ENCODE measurements at regions not wholly inside any gene's neighbourhood (a gene's known extent, or its start where the extent isn't known, plus 50 kb on each side); places are given as distances from the start of the nearest gene placed in this dataset.
A peak's percentile ranks its signal among the peaks of the same experiment; 100 is the strongest.

DNA sequence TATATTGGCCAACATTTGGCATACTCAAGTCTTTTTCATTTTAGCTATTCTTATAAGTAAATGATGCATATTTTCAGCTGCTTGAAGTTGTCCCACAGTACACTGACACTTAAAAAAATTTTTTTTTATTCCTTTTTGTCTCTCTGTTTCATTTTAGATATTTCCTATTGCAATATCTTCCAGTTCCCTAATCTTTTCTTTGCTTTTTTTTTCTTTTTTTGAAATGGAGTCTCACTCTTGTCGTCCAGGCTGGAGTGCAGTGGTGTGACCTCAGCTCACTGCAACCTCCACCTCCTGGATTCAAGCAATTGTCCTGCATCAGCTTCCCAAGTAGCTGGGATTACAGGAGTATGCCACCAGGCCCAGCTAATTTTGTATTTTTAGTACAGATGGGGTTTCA lies 217.4 kb upstream of the KRR1 start:
- TF ChIP-seq, protein P1, sequence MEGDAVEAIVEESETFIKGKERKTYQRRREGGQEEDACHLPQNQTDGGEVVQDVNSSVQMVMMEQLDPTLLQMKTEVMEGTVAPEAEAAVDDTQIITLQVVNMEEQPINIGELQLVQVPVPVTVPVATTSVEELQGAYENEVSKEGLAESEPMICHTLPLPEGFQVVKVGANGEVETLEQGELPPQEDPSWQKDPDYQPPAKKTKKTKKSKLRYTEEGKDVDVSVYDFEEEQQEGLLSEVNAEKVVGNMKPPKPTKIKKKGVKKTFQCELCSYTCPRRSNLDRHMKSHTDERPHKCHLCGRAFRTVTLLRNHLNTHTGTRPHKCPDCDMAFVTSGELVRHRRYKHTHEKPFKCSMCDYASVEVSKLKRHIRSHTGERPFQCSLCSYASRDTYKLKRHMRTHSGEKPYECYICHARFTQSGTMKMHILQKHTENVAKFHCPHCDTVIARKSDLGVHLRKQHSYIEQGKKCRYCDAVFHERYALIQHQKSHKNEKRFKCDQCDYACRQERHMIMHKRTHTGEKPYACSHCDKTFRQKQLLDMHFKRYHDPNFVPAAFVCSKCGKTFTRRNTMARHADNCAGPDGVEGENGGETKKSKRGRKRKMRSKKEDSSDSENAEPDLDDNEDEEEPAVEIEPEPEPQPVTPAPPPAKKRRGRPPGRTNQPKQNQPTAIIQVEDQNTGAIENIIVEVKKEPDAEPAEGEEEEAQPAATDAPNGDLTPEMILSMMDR (IDR thresholded peaks at IDR 0.05) = no peak
- H3K4me3 ChIP-seq = no peak overlapping the region
- no peak for DNase-seq (ENCODE audit: low spot score)
- H3K27ac ChIP-seq = no peak overlapping the region

DNA sequence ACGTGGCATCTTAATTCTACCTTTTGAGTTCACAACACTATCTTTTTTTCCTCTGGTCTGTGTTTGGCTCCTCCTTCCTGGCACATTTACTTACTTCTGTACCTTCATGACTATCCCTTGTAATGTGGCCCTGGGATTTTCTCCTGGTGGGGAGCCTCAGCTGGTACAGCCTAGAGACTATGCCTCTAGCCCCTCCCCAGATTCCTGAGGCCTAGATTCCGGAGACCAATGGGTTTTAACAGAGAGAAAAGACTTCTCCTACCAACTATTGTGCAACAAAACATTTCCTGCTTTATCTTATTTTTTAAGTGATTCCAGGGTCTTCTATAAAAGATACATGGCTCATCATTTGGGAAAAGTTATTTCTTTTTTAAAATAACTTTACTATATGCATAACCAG lies 216.2 kb upstream of the KRR1 start:
- Histone ChIP-seq H3K4me3 (no peak overlapping the region), H3K27ac (no peak overlapping the region)
- TF ChIP-seq, protein P1 (IDR thresholded peaks at IDR 0.05) = no peak
- DNase-seq (ENCODE audit: low spot score) = no peak

DNA sequence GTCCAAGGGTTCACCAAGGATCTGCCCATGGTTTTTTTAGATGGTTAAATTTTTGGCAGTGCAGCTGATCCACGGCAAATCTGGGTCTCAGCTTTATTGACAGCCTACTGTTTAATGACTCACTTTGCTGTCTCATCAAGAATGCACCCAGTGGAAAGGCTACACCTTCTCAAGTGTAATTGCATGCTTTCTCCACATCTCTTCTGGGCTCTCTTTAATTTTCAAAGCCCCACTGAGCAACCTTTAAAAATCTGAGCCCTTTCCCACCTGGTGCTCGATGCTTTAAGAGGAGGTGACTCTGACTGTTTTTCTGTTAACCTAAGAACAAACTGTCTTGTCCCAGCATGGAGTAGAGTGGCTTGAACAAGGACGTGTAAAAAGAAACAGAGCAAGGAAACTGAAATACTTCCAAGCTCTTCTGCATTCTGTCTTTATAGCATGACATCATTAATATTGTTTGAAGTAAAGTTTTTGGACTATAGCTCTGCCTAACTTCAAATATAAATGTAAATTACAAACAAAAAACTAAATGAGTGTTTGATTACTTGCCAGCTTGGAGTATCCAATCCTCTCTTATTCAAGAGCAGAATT lies 214.2 kb upstream of the KRR1 start:
- H3K27ac ChIP-seq = no peak overlapping the region
- no peak overlapping the region for H3K4me3 ChIP-seq
- TF ChIP-seq, protein P1 (IDR thresholded peaks at IDR 0.05) = no peak
- DNase-seq (ENCODE audit: low spot score) = no peak

GRCh38 chr12:75724928-75725312 lies 213.5 kb upstream of the KRR1 start:
- no peak overlapping the region for H3K4me3 ChIP-seq
- TF ChIP-seq, protein P1 (IDR thresholded peaks at IDR 0.05) = no peak
- H3K27ac ChIP-seq = peak overlapping the region in 1 of 2 donors; percentile 28
- DNase-seq (ENCODE audit: low spot score) = no peak

GRCh38 chr12:75724307-75724927 lies 213.0 kb upstream of the KRR1 start:
- Histone ChIP-seq H3K27ac (peak overlapping the region in 1 of 2 donors; percentile 28), H3K4me3 (no peak overlapping the region)
- TF ChIP-seq, protein P1 (IDR thresholded peaks at IDR 0.05) = no peak
- DNase-seq (ENCODE audit: low spot score) = no peak

- no peak for DNase-seq (ENCODE audit: low spot score)
- no peak overlapping the region for H3K4me3 ChIP-seq
- peak overlapping the region in 1 of 2 donors; percentile 52 for H3K27ac ChIP-seq
- TF ChIP-seq, protein P1 (IDR thresholded peaks at IDR 0.05) = no peak
Measured at GRCh38 chr12:75722714-75723200, 211.3 kb upstream of the KRR1 start.

GRCh38 chr12:75721796-75722195 lies 210.4 kb upstream of the KRR1 start:
- DNase-seq (ENCODE audit: low spot score) = no peak
- Histone ChIP-seq H3K27ac (peak overlapping the region in 1 of 2 donors; percentile 55), H3K4me3 (no peak overlapping the region)
- TF ChIP-seq, protein P1 (IDR thresholded peaks at IDR 0.05) = no peak

Measured in coronary artery (tissue), 2 donors.